ENCODE measurements at regions not wholly inside any gene's neighbourhood (a gene's known extent, or its start where the extent isn't known, plus 50 kb on each side); places are given as distances from the start of the nearest gene placed in this dataset.

DNA sequence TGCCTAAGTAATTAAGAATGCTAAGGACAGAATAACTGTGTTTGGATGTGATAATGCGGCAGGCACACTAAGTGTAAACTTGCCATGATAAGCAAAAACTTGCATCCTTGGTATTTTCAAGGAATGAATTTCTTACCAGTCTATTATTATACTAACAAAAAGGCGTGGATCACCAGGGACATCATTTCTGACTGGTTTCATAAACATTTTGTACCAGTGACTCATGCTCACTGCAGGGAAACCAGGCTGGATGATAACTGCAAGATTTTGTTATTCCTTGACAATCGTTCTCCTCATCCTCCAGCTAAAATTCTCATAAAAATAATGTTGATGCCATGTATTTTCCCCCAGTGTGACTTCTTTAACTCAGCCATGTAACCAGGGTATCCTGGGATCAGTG, 289.5 kb downstream of the CDCA7 start:
- no peak for DNase-seq (ENCODE audit: low read depth in 3 of 3)

DNA sequence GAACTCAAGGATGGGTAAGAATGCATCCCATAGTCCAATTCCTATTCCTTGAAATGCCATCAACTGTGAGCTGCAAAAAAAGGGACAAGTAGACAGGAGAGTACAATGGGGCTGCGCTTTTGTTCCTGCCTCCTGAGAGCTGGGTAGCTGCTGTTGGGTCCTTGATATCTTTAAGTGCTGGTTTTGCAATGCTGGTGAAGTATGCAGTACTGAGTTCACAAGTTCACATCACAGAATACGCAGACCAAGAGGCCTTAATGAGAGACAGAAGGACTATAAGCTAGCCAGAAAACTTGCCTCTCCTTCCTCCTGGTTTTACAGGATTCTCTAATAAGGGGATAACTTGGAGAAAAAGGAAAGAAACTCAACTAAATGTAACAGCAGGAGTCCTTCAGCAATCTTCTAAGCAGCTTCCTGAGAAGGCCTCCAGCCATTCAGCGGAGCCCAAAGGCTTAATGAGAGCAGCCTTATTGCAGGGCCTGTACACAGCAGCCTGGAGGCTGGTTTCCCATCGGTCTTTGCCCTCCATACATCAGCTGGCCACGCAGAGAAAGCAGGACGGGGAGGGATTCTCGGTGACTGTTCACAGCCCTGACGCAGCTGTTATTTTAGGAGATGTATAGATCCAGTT, 293.1 kb downstream of the CDCA7 start:
- no peak for DNase-seq (ENCODE audit: low read depth in 3 of 3)

DNA sequence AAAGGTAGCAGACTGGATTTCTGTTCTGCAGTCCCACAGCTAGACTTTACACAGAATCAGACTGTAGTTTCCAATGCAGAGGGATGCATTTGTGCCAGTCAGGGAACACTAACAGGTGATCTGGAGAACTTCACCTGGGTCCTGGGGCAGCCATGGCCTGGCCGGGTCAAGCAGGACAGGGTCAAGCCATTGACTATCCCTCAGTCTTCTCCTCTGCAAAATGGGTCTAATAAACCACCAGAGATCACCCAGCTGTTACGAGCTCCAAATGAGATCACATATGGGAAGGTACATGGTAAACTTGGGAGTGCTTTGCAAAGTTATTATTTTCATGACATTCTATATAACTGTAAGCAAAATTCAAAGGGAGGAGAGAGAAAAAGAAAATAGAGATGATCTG, 294.1 kb downstream of the CDCA7 start:
- no peak for DNase-seq (ENCODE audit: low read depth in 3 of 3)

DNA sequence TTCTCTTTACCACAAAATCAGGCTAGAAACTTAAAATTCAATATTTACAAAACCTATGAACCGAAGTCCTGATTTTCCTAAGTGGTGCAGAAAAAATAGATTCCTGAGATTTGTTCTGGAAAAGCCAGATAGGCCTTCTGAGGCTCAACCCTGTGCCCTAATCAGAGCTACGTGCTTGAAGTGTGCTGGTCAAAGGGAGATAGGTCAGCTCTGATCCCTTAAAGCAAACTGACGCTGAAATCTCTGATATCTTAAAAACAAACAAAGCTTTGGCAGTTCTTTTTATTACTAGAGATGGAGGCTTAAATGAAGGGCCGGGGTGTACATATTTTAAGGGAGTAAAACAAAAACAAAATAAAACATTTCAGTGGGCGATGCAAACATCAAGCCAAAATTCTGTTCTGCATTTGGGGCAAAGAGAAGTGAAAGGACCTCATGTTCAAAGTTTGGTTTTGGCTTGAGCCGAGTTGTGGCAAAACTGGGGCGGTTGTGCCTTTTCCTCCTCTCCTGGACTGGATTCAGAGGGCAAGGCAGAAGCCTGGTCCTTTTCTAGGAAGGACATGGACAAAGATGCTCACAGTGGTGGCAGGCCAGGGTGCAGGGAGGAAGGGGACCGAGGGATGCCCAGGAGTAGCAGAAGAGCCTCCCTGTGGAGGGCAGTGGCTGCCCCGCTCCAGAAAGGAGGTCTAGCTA, 295.0 kb downstream of the CDCA7 start:
- DNase-seq (ENCODE audit: low read depth in 3 of 3), result no peak

DNA sequence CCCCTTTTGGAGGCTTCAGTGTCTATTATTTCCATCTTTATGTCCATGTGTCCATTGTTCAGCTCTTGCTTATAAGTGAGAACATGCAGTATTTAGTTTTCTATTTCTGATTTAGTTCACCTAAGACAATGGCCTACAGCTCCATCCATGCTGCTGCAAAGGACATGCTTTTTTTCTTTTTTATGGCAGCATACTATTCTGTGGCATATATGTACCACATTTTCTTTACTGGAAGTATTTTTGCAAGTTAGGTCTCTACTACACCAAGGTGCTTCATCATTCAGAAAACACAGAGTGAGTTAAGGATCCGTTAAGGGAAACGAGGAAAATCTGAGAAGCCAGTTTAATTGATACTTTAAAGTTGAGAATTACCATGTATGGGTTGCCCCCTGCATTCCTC, 297.2 kb downstream of the CDCA7 start:
- no peak for DNase-seq (ENCODE audit: low read depth in 3 of 3)

DNA sequence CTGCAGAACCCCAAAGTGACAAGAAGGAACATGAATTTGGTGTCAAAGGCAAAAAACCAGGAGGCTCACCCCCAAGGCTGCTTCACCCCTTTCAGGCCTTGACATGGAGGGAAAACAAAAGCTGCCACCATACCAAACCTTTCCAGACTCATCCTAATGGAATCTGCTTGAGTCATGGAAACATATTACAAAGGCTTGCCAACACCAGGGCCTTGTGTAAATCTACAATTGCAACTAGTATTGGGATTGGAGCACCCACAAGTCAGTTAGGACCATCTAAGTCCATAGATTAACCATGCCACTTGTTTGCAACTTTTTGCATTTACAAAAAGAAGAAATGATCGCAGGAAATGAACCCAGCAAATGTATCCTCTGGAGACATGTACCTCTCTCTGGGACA, 297.6 kb downstream of the CDCA7 start:
- DNase-seq (ENCODE audit: low read depth in 3 of 3), result no peak

DNA sequence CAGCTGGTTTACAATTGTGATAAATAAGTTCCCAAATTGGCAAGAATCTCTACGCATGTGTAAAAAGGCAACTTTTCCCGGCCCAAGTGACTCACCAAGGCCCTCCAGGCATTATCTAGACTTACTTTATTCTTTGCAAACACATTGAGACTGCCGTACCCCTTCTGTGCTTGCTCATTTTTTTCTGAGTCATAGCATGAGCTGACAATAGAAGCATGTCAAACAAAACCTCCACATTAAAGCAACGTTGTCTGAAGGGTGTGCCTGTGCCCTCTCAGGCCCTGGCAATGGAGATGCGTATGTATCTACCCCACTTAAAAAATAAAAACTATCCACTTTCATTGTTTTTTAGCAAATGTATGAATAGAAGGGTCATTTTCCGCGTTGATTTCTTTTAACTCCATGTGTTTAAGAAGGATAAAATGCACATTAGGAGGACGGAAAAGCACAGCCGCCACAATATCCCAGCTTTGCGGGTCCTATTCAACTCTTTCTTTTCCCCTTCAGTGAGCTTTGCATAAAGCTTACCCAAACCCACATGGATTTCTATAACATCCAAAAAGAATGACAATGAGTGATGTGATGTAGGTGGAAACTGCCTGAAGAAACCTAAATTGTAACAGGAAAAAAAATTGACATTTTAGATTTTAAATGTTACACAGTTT, 298.2 kb downstream of the CDCA7 start:
- no peak for DNase-seq (ENCODE audit: low read depth in 3 of 3)

DNA sequence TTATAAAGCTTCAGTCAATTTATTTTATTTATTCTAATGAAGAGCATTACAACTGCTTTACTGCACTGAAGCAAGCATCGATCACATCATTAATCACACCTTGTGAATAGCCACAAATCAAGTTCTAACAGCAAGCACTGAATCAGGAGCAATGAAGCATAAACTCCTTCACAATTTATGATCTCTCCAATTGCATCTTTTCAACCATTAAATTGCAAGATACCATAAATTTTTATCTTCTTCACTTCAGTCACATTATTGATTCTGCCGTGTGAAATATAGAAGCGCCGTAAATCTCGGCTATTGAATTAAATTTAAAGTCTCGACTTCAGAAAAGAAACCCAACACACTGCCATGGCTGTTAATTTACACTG, 298.7 kb downstream of the CDCA7 start:
- no peak for DNase-seq (ENCODE audit: low read depth in 3 of 3)

DNA sequence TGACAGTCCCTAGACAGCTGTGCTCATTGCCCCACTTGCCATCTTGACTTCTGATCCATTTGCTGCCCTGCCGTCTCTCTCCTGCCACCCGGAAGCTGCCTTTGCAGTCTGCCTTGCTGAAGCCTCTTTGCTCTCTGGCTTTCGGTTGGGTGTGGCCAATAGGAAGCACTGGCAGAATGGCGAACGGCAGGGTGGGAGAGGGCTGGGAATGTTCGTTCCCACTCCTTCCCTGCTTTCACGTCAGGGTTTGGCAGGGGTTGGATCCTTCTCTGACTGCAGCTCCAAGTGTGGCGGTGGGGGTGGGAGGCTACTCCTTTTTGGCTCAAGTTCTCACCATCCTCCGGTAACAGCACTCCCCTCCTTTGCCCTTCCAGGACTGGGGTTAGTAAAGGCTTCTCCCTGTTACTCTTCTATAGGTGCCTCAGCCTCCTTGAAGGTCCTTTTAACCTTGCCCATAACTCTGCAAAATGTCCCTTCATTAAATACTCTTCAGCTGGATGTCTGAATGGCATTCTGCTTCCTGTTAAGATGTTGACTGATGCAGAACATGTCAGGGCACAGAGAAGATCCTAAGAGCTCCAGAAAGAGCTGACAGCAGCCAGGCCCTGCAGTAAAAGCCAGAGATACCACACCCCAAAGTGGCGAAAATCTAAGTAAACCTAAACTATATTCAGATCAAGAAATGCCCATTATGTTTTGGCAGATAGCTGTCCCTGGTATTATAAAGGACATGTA, 299.7 kb downstream of the CDCA7 start:
- DNase-seq (ENCODE audit: low read depth in 3 of 3), result no peak

DNA sequence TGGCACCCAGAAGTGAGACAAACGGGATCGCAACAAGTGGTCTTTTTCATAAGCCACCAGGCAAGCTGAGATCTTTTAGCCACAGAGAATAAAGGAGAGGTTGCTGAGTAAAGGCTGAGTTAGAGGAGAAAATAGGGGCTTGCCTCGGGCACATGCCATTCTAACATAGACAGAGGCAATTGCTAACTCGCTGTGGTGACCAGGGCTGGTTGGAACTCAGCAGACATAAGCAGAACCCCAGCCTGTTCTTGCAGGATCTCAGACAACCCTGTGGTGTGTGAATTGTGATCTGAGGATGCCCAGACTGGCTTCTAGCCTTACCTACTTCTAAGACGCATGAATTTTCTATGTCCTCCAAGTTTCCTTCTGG, 300.2 kb downstream of the CDCA7 start:
- DNase-seq (ENCODE audit: low read depth in 3 of 3), result no peak

DNA sequence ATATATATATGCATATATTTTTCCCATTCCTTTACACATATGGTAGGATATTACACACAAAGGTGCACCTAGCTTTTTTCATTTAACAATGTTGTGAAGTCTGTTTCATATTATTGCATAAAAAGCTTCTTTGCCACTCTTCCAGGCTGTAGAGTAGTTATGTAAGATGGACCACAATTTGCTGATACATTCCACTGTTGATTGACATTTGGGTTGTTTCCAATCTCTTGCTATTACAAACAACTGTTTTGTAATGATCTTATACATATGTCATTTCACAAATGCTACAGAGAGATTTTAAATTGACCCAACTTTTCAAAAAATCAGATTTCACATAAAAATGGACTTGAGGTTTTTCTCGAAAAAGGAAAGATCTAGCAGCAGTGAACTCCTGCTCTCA, 301.4 kb downstream of the CDCA7 start:
- no peak for DNase-seq (ENCODE audit: low read depth in 3 of 3)

DNA sequence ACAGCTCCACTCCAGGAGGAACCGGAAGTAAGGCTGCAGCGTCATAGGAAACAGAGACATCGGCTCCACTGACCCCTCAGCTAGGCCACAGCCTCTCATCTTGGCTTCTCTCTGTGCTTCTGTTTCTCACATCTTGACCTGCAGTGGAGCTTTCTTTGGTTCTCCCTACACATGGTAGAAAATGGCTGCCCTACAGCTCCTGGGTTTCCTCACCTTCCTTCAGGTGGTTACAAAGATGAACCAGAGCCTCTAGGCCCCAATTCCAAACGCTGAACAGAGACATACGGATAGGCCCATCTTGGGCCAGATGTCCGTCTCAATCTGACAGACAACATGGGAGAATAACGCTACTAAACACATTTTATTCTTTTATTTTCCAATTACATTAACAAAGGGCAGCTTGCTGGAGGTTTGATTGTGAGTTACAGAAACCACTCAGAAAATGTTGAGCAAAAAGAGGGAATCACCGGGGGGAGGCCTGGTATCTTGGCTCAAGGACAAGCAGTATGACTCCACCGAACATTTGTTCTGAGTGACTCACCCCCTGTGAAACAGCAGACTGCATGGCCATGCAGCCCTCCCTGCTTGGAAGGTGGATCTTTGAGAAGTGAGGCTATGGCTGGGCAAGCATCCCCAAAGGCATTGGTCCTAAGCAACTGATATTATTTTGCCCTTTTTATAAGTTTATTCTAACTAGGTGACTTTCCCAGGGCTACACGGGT, 303.5 kb downstream of the CDCA7 start:
- no peak for DNase-seq (ENCODE audit: low read depth in 3 of 3)

DNA sequence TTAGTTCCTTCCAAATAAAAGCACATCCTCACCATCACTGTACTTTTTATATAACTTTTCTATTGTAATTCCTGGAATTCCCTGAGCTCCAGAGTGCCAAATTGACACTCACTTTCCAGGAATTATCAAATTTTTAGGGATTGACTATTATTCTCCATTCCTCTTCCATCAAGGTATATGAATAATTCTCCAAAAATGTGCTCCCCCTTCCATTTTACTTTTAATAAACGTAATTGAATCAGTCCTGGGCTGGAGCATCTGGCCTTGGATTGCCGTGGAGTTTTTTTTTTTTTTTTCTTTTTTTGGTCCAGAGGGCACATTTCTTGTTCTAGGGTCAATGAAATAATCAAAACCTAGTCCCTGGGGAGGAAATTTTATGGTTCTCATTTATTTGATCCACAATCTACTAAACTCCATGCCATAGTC, 304.3 kb downstream of the CDCA7 start:
- DNase-seq (ENCODE audit: low read depth in 3 of 3), result no peak

DNA sequence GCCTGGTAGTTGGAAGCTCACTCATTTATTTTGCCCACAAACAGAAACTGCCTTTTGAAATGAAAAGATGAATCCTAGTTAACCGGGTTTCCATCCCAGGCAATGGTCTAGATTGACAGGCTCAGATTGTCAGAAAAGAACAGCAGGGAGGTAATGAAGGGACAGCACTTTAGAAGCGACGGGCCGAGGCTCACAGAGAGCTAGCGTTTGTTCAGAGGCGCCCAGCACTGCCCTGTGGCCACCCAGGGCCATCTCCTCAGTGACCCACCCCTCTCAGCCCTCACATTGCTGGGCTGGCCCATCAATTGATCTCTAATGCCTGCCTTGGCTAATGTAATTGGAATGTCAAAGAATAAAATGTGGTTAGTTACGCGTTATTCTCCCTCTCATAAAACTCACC, 304.8 kb downstream of the CDCA7 start:
- DNase-seq (ENCODE audit: low read depth in 3 of 3), result no peak

DNA sequence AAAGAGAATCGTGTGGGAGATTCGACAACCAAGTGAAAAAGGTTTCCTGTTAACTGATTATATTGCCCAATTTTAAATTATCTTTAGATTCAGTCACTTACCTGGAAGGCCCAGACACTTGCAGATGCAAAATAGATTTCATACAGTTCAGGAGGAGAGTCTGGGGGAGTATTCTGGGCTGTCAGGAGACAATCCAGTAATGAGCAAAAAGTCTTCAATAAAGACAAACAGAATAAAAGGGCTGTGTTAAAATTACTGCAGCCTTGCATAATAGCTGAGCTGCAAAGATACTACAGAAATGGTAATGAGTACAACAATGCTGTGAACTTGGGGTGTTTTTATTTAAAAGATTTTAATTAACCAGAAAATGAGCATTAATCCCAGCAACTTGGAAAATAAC, 303.6 kb downstream of the SP3 start:
- no peak for DNase-seq (ENCODE audit: low read depth in 3 of 3)

DNA sequence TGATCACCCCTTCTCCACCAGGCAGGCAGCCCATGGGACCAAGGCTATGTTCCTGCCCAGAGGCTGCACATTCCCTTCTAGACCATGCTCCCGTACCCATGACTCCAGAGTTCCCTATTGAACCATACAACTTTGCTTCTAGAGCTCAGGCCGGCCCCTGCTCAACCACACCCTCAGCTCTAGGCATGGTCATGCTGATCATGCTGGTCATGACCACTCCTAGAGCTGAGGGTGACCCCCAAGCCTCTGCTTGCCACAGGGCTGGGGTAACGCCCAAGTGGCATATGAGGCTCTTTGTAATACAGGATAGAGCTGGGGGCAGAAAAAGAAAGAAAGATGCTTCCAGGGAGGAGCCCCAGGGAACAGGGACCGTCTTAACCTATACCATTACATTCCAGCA, 301.8 kb downstream of the SP3 start:
- no peak for DNase-seq (ENCODE audit: low read depth in 3 of 3)

DNA sequence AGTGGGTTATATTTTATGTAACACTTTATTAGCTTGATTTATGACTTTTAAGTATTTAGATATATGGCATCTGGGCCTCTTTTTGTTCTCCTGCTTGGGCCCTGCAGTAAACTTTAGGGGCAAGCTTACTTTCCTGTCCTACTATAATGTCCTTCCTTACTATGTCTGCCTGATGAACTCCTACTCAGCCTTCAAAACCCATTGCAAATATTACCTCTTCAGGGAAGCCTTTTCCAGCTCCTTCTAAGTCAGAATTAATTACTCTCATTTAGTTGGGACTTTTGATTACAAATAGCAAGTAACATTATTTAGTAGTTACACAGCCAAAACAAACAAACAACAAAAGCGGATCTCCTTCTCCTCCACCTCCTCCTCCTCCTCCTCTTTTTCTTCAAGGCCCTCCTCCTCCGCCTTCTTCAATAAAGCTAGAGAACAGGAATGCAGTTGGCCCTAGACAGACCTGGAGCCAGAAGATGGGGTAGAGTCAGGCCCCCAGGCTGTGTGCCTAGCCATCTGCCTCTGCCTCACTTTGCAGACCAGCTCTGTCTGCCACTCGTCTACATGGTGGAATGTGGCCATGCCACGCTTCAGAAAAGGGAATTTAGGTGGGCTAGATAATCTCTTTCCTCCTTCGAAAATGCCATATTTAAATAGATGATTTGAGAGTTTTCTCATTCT, 301.2 kb downstream of the SP3 start:
- DNase-seq (ENCODE audit: low read depth in 3 of 3), result no peak

DNA sequence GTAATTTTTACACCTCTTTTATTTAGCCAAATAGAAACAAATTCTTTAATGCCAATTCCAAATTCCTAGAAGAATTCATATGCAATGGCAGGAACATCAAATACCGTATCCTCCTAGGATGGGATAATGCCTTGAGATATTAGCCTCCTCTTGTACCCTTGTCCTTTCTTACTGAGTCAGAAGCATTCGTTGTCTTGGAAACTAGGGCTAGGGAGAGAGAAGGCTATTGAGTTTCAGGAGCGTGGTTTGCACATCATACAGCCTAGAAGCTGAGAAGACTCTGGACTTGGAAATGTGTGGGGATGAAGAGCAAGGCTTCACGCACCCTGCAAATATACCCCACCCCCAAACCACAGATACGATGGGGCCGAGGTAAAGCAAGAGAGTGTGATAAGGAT, 300.7 kb downstream of the SP3 start:
- DNase-seq (ENCODE audit: low read depth in 3 of 3), result no peak

DNA sequence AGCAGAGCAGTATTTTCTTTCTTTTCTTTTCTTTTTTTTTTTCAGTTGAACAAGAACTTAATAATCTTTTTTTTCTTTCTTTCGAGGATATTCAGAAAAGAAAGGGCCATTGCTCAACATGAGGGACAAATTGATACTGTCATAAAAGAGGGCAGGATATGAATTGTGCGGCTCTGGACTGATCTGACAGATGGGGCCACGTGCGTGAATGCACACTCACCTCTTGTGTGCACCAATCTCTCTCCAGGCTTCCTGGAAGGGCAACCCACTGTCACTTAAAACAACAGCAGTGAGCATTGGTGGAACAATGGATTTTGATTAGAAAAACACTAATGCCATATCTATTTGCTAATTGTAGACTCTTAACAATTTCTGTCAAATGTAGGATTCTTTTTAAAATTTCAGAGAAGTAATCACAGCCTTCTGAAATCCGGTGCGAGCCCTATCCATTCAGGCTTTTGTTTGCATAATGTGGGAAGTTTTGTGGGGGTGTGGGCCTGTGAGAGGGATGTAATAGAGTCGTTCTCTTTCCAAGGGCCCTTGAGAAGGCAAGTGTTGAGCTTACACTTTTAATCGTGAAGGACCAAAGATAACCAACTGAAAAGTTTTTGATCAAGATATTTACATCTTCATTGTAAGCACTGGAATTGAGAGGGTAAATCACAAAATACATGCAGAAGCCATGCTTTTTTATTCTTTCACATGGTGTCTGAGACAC, 298.8 kb downstream of the SP3 start:
- no peak for DNase-seq (ENCODE audit: low read depth in 3 of 3)

DNA sequence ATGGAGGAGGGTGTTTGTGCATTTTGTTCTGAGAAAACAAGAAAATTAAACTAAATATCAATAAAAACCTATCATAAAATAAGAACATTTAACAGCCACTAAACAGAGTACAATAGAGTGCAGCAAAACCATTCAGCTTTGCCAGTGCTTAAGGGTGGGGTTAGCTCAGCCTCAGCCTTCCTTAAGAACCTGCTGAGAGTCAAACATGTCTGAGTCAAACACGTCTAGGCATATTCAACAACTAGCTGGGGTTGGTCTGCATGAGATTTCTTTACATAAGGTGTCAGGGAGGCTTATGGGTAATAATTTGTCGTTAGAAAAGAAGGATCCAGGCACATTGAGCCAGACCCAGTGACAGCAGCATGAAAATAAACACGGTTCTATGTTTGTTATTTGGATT, 298.2 kb downstream of the SP3 start:
- DNase-seq (ENCODE audit: low read depth in 3 of 3), result no peak

DNA sequence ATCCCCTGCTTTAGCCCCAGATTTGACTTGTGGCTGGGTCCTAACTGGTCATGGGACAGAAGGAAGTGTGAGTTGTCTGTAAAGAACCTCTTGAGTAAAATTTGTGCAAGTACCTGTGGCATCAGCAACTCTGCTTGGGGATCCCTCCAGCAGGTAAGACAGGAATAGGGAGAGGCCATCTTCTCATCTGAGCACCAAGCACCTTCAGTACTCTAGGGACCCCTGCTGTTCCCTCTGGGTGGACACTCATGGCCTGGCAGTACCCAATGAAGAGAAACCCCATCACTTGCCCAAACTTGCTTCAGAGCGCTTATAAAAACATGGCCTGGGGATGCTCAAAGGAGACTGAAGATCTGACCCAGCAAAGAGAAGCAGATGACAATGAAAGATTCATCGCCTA, 297.8 kb downstream of the SP3 start:
- no peak for DNase-seq (ENCODE audit: low read depth in 3 of 3)
